ENCODE measurements at regions not wholly inside any gene's neighbourhood (a gene's known extent, or its start where the extent isn't known, plus 50 kb on each side); places are given as distances from the start of the nearest gene placed in this dataset.
"Not testable (repeated sequence)": the region's sequence is repeated elsewhere in the genome, so short reads cannot be mapped to it uniquely, and the experiment has no call there.

- no peak for DNase-seq (ENCODE audit: low spot score)
Observed at GRCh38 chr2:216775043-216775453, 79.7 kb upstream of the IGFBP5 start.

- no peak for DNase-seq (ENCODE audit: low spot score)
Observed at GRCh38 chr2:216774620-216775019, 79.3 kb upstream of the IGFBP5 start.

GRCh38 chr2:216774180-216774579 is 78.8 kb upstream of the IGFBP5 start:
- no peak for DNase-seq (ENCODE audit: low spot score)

- no peak for DNase-seq (ENCODE audit: low spot score)
Observed at GRCh38 chr2:216773072-216773471, 77.7 kb upstream of the IGFBP5 start.

- DNase-seq (ENCODE audit: low spot score): no peak
Observed at GRCh38 chr2:216770717-216771116, 75.4 kb upstream of the IGFBP5 start.

- no peak for DNase-seq (ENCODE audit: low spot score)
Observed at GRCh38 chr2:216770050-216770449, 74.7 kb upstream of the IGFBP5 start.

GRCh38 chr2:216769626-216770025 is 74.3 kb upstream of the IGFBP5 start:
- no peak for DNase-seq (ENCODE audit: low spot score)

GRCh38 chr2:216768908-216769411 is 73.6 kb upstream of the IGFBP5 start:
- no peak for DNase-seq (ENCODE audit: low spot score)

- no peak for DNase-seq (ENCODE audit: low spot score)
Observed at GRCh38 chr2:216765761-216766262, 70.5 kb upstream of the IGFBP5 start.

- no peak for DNase-seq (ENCODE audit: low spot score)
Observed at GRCh38 chr2:216763396-216763795, 68.0 kb upstream of the IGFBP5 start.

- no peak for DNase-seq (ENCODE audit: low spot score)
Observed at GRCh38 chr2:216761809-216762208, 66.5 kb upstream of the IGFBP5 start.

- DNase-seq (ENCODE audit: low spot score): no peak
Observed at GRCh38 chr2:216761133-216761532, 65.8 kb upstream of the IGFBP5 start.

- DNase-seq (ENCODE audit: low spot score): no peak
Observed at GRCh38 chr2:216758256-216759155, 63.2 kb upstream of the IGFBP5 start.

GRCh38 chr2:216757532-216757931 is 62.2 kb upstream of the IGFBP5 start:
- DNase-seq (ENCODE audit: low spot score): no peak

GRCh38 chr2:216756435-216756834 is 61.1 kb upstream of the IGFBP5 start:
- DNase-seq (ENCODE audit: low spot score): no peak

GRCh38 chr2:216754812-216755211 is 59.5 kb upstream of the IGFBP5 start:
- DNase-seq (ENCODE audit: low spot score): no peak

- no peak for DNase-seq (ENCODE audit: low spot score)
Observed at GRCh38 chr2:216754336-216754735, 59.0 kb upstream of the IGFBP5 start.

GRCh38 chr2:216752855-216753505 is 57.6 kb upstream of the IGFBP5 start:
- DNase-seq (ENCODE audit: low spot score): no peak

GRCh38 chr2:216750750-216751149 is 55.4 kb upstream of the IGFBP5 start:
- not testable (repeated sequence) for DNase-seq (ENCODE audit: low spot score)

- not testable (repeated sequence) for DNase-seq (ENCODE audit: low spot score)
Observed at GRCh38 chr2:216746268-216746667, 50.9 kb upstream of the IGFBP5 start.

GRCh38 chr2:216745453-216745852 is 50.1 kb upstream of the IGFBP5 start:
- DNase-seq (ENCODE audit: low spot score): no peak
